ENCODE measurements at regions not wholly inside any gene's neighbourhood (a gene's known extent, or its start where the extent isn't known, plus 50 kb on each side); places are given as distances from the start of the nearest gene placed in this dataset.
"Not testable (repeated sequence)": the region's sequence is repeated elsewhere in the genome, so short reads cannot be mapped to it uniquely, and the experiment has no call there.

DNA sequence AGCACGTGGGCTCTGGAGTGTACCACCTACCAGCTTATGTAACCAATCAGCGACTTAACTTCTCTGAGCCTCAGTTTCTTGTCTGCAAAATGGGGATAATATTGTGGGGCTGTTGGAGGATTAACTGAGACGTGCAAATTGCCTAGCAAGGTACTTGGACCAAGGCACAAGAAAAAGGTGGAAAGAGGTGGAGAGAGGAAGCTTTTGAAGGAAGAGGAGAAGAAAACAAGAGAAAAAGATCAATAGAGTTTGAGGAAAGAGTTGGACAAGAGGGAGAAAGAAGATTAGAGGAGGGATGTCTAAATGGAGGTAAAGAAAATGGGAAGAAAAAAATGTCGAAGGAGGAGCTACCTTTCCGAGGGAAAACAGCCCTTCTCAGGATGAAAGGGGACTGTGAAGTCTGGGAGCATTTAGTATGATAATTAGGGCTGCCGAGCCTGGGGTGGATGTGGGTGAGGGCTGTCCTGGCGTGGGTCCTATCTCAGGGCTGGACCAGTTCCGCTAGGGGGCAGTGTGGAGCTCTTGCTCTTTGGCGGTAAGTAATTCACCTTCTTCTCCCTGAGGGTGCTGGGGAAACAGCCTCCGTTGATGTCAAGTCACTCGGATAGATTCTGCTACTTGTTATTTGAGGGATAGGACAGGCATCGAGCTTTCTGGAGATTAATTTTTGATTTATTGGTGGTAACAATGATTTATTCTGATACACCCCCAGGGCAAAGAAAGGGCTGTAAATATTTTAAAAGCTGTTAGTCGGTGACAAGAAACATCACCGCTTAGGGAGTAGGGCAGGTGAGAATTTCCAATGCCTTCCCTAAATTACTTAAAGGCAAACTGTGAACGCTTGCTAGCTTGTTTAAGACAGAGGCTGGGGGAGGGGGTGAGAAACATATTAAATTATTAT lies 79.0 kb upstream of the NFASC start:
- peak; percentile 84 for DNase-seq (ENCODE audit: low read depth)
- TF ChIP-seq, protein P1, sequence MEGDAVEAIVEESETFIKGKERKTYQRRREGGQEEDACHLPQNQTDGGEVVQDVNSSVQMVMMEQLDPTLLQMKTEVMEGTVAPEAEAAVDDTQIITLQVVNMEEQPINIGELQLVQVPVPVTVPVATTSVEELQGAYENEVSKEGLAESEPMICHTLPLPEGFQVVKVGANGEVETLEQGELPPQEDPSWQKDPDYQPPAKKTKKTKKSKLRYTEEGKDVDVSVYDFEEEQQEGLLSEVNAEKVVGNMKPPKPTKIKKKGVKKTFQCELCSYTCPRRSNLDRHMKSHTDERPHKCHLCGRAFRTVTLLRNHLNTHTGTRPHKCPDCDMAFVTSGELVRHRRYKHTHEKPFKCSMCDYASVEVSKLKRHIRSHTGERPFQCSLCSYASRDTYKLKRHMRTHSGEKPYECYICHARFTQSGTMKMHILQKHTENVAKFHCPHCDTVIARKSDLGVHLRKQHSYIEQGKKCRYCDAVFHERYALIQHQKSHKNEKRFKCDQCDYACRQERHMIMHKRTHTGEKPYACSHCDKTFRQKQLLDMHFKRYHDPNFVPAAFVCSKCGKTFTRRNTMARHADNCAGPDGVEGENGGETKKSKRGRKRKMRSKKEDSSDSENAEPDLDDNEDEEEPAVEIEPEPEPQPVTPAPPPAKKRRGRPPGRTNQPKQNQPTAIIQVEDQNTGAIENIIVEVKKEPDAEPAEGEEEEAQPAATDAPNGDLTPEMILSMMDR (IDR thresholded peaks at IDR 0.05; ENCODE audit: insufficient read depth, low read depth, low read length, missing control alignments) = peak; percentile 89
- H3K4me3 ChIP-seq (ENCODE audit: low read depth, low read length) = no peak overlapping the region

DNA sequence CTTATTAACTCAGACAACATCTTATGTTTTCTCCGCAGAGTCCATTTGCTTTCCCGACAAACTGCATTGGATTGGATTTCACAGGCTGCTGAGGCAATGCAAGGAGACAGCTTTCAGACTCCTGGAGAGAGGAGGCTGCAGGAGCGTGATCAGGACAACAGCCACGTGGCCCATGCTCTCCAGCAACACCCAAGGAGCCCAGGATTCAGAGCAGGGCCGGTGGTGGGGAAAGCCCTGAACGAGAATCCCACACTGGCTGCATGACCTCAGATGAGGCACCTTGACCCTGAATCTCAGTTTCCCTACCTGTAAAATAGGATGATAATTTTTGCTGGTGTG lies 78.3 kb upstream of the NFASC start:
- DNase-seq (ENCODE audit: low read depth) = no peak
- TF ChIP-seq, protein P1 (IDR thresholded peaks at IDR 0.05; ENCODE audit: insufficient read depth, low read depth, low read length, missing control alignments) = no peak
- no peak overlapping the region for H3K4me3 ChIP-seq (ENCODE audit: low read depth, low read length)

DNA sequence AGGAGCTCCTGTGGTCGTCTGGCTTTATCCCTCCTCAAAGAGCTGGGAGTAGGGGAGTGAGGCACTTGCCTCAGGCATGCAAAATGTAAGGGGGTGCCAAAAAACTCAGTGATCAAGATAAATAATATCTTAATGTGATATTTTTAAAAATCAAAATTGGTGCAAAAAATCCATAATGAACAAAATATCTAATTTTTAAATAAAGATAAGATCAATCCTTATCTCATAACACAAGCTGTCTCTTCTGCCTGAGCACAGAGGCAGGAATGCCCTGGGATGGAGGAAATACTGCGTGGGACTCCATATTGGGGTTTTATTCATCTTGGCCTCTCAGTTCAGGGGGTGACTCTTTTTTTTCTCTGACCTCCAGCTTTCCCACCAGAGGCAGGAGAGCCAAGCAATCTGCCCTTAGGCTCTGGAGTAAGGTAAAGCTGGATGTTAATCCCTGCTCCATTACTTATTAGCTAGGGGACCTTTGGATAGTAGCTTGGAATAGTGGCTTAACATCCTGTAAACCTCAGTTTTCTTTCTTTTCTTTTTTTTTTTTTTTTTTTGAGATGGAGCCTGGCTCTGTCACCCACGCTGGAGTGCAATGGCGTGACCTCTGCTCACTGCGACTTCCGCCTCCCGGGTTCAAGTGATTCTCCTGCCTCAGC lies 77.3 kb upstream of the NFASC start:
- DNase-seq (ENCODE audit: low read depth) = no peak
- TF ChIP-seq, protein P1 (IDR thresholded peaks at IDR 0.05; ENCODE audit: insufficient read depth, low read depth, low read length, missing control alignments) = no peak
- no peak overlapping the region for H3K4me3 ChIP-seq (ENCODE audit: low read depth, low read length)

DNA sequence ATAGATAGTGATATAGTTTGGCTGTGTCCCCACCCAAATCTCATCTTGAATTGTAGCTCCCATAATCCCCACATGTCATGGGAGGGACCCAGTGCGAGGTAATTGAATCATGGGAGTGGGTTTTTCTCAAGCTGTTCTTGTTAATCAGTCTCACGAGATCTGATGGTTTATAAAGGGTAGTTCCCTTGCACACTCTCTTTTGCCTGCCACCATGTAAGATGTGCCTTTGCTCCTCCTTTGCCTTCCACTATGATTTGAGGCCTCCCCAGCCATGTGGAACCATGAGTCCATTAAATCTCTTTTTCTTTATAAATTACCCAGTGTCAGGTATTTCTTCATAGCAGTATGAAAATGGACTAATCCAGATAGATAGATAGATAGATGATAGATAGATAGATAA lies 73.8 kb upstream of the NFASC start:
- not testable (repeated sequence) for H3K4me3 ChIP-seq (ENCODE audit: low read depth, low read length); DNase-seq (ENCODE audit: low read depth)

DNA sequence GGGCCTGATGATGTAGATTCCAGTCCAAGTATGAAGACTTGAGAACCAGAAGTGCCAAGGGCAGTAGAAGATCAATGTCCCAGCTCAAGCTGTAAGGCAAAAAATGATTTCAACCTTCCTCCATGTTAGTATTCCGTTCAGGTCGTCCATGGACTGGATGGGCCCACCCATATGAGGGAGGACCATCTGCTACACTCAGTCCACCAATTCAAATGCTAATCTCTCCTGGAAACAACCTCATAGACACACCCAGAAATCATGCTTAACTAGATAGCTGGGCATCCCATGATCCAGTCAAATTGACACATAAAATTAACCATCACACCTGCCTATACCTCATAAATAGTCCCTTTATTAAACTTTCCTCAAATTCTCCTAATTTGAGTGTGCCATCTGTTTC lies 73.3 kb upstream of the NFASC start:
- H3K4me3 ChIP-seq (ENCODE audit: low read depth, low read length) = no peak overlapping the region
- TF ChIP-seq, protein P1 (IDR thresholded peaks at IDR 0.05; ENCODE audit: insufficient read depth, low read depth, low read length, missing control alignments) = no peak
- DNase-seq (ENCODE audit: low read depth) = no peak

DNA sequence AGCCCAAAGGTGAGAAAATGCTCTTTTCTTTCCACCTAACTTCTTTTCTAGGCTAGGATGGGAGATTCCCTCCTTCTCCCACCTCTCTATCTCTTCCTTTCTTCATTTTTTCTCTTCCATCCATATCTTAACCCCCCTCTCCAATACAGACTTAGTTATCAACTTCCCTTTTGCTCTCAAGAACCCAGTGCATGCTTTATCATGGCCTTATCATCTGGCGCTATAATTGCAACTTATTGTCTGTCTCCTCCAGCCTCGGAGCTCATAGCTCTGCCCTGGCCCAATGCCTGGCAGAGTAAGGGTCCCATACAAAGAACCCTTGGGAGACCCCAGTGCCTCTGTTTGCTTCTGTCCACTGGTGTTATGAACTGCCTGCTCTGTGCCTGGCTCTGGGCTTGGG lies 71.0 kb upstream of the NFASC start:
- TF ChIP-seq, protein P1 (IDR thresholded peaks at IDR 0.05; ENCODE audit: insufficient read depth, low read depth, low read length, missing control alignments) = no peak
- no peak overlapping the region for H3K4me3 ChIP-seq (ENCODE audit: low read depth, low read length)
- DNase-seq (ENCODE audit: low read depth) = no peak

DNA sequence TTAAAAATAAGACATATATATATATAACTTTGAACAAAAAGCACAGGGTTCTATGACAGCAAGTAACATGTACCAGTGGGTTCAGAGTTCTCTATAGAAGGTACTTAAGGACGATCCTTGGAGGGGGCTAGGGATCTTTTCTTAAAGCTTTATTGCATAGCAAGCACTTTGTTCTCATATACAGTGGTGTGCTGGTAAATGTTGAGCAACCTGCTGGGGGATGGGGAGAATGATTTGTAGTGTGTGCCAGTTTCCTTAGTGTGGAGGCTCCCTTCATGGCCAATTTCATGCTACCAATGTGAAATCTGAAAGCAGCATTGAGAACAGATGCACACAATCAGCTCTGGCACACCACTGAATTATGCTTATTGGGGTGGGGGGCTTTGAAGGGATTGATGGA lies 69.5 kb upstream of the NFASC start:
- DNase-seq (ENCODE audit: low read depth) = no peak
- TF ChIP-seq, protein P1 (IDR thresholded peaks at IDR 0.05; ENCODE audit: insufficient read depth, low read depth, low read length, missing control alignments) = no peak
- no peak overlapping the region for H3K4me3 ChIP-seq (ENCODE audit: low read depth, low read length)

Measured in GM12865 (cell line).